Fibroblast of lung (primary cell): ENCODE measurements at regions not wholly inside any gene's neighbourhood (a gene's known extent, or its start where the extent isn't known, plus 50 kb on each side); places are given as distances from the start of the nearest gene placed in this dataset.

Experiments
- DNase-seq, 2 donors: peaks; one replicate each; pipeline versions ENCODE4 v3.0.0 to v3.0.0-alpha.2; 2010; ENCODE audit warnings: low read depth in 2 of 2
- H2AFZ ChIP-seq: 2 replicates; pipeline ENCODE4 v1.5.1; 2012; ENCODE audit warnings: low read length, control low read depth, inconsistent platforms
- H3K27ac ChIP-seq: 2 replicates; pipeline ENCODE4 v1.5.1; 2011; ENCODE audit warnings: low read length, control low read depth; ENCODE audit not compliant: insufficient read depth
- H3K27me3 ChIP-seq: 2 replicates; pipeline ENCODE4 v1.5.1; 2011; ENCODE audit warnings: mild to moderate bottlenecking, low read length; ENCODE audit not compliant: control insufficient read depth, insufficient read depth
- H3K36me3 ChIP-seq: 2 replicates; pipeline ENCODE4 v1.5.1; 2011; ENCODE audit warnings: low read length; ENCODE audit not compliant: control insufficient read depth, insufficient read depth
- H3K4me1 ChIP-seq: 2 replicates; pipeline ENCODE4 v1.5.1; 2011; ENCODE audit warnings: low read length; ENCODE audit not compliant: control insufficient read depth, insufficient read depth; ENCODE audit errors: extremely low read depth
- H3K4me2 ChIP-seq: 2 replicates; pipeline ENCODE4 v1.5.1; 2011; ENCODE audit warnings: low read length, control low read depth; ENCODE audit not compliant: insufficient read depth; ENCODE audit errors: extremely low read depth
- H3K4me3 ChIP-seq, 4 experiments: fragments of 200-600 bp in 1 of 4; sonication (generic) in 1 of 4; replicated peaks in 1 of 4; 2 replicates each; pipeline ENCODE4 v1.5.1; 2011 to 2016; ENCODE audit warnings: low read length in 4 of 4, low read depth in 3 of 4, mild to moderate bottlenecking in 3 of 4, control low read depth in 2 of 4, inconsistent platforms in 1 of 4, mixed read lengths in 1 of 4; ENCODE audit not compliant: insufficient read depth in 1 of 4; ENCODE audit errors: control extremely low read depth in 1 of 4
- H3K79me2 ChIP-seq: 2 replicates; pipeline ENCODE4 v1.5.1; 2012; ENCODE audit warnings: mild to moderate bottlenecking, low read length, inconsistent platforms; ENCODE audit not compliant: control insufficient read depth, insufficient read depth
- H3K9ac ChIP-seq: 2 replicates; pipeline ENCODE4 v1.5.1; 2011; ENCODE audit warnings: mild to moderate bottlenecking, low read length, control low read depth; ENCODE audit not compliant: insufficient read depth
- H3K9me3 ChIP-seq: 2 replicates; pipeline ENCODE4 v1.5.1; 2012; ENCODE audit warnings: low read depth, low read length; ENCODE audit not compliant: control insufficient read depth, insufficient read depth
- H4K20me1 ChIP-seq: 2 replicates; pipeline ENCODE4 v1.5.1; 2011; ENCODE audit warnings: low read length; ENCODE audit not compliant: control insufficient read depth, insufficient read depth; ENCODE audit errors: extremely low read depth
- CTCF ChIP-seq, 2 donors: IDR thresholded peaks in 1 of 2; conservative IDR thresholded peaks in 1 of 2; 1 replicate in 1 of 2; 2 replicates in 1 of 2; pipeline ENCODE4 v1.5.1; 2011 to 2012; ENCODE audit warnings: low read length in 2 of 2, control low read depth in 1 of 2, inconsistent platforms in 1 of 2, low read depth in 1 of 2, mild to moderate bottlenecking in 1 of 2
- EZH2 ChIP-seq: IDR thresholded peaks from 2 replicates; pipeline ENCODE4 v1.5.1; 2012; ENCODE audit warnings: low read length, control low read depth, mild to moderate bottlenecking; ENCODE audit errors: missing control alignments

GRCh38 chr19:29275266-29275665, 62.3 kb upstream of the UQCRFS1 start:
- DNase-seq, result no peak
- Histone ChIP-seq H3K9me3 (no peaks in the 10 kb centered on the region), H2AFZ (no peak overlapping the region), H3K4me3 (no peak overlapping the region), H3K4me2 (no peak overlapping the region), H3K79me2 (no peaks in the 10 kb centered on the region), H3K4me1 (no peaks in the 10 kb centered on the region), H3K36me3 (no peaks in the 10 kb centered on the region), H4K20me1 (no peaks in the 10 kb centered on the region), H3K27me3 (no peaks in the 10 kb centered on the region), H3K9ac (no peak overlapping the region), H3K27ac (no peak overlapping the region)
- TF ChIP-seq CTCF (conservative IDR thresholded peaks at IDR 0.05 in 1 of 2, IDR thresholded peaks at IDR 0.05 in 1 of 2; ENCODE audit: low read depth in 1 of 2, low read length in 2 of 2) (no peak), EZH2 (no peak)

GRCh38 chr19:29277102-29277501, 64.2 kb upstream of the UQCRFS1 start:
- Histone ChIP-seq H3K9ac (no peak overlapping the region), H3K4me1 (no peaks in the 10 kb centered on the region), H3K36me3 (no peaks in the 10 kb centered on the region), H3K27me3 (no peaks in the 10 kb centered on the region), H3K4me3 (no peak overlapping the region), H4K20me1 (no peaks in the 10 kb centered on the region), H3K4me2 (no peak overlapping the region), H3K27ac (no peak overlapping the region), H2AFZ (no peak overlapping the region), H3K79me2 (no peaks in the 10 kb centered on the region), H3K9me3 (no peaks in the 10 kb centered on the region)
- DNase-seq, result no peak
- no peak for TF ChIP-seq CTCF (conservative IDR thresholded peaks at IDR 0.05 in 1 of 2, IDR thresholded peaks at IDR 0.05 in 1 of 2; ENCODE audit: low read depth in 1 of 2, low read length in 2 of 2)
- TF ChIP-seq EZH2, result no peak

GRCh38 chr19:29278716-29279115, 65.8 kb upstream of the UQCRFS1 start:
- no peaks in the 10 kb centered on the region for H3K36me3 ChIP-seq
- H2AFZ ChIP-seq, result no peak overlapping the region
- no peaks in the 10 kb centered on the region for H3K9me3 ChIP-seq
- H3K79me2 ChIP-seq, result no peaks in the 10 kb centered on the region
- H3K4me2 ChIP-seq, result no peak overlapping the region
- H4K20me1 ChIP-seq, result no peaks in the 10 kb centered on the region
- no peak overlapping the region for H3K4me3 ChIP-seq
- H3K27ac ChIP-seq, result no peak overlapping the region
- H3K9ac ChIP-seq, result no peak overlapping the region
- no peaks in the 10 kb centered on the region for H3K4me1 ChIP-seq
- no peak for DNase-seq
- H3K27me3 ChIP-seq, result no peaks in the 10 kb centered on the region
- no peak for TF ChIP-seq EZH2
- no peak for TF ChIP-seq CTCF (conservative IDR thresholded peaks at IDR 0.05 in 1 of 2, IDR thresholded peaks at IDR 0.05 in 1 of 2; ENCODE audit: low read depth in 1 of 2, low read length in 2 of 2)
